ENCODE measurements at regions not wholly inside any gene's neighbourhood (a gene's known extent, or its start where the extent isn't known, plus 50 kb on each side); places are given as distances from the start of the nearest gene placed in this dataset.

GRCh38 chr1:82598812-82599211 is 798.1 kb downstream of the ADGRL2 start:
- TF ChIP-seq EZH2 (IDR thresholded peaks at IDR 0.05) (no peak), CTCF (IDR thresholded peaks at IDR 0.05) (no peak), EZH2phosphoT487 (IDR thresholded peaks at IDR 0.05) (no peak)
- Histone ChIP-seq H4K20me1 (ENCODE audit: low read depth) (no peaks in the 10 kb centered on the region), H3K4me3 (no peak overlapping the region), H3K4me1 (peaks cover 4% of the 10 kb centered on the region), H3K36me3 (no peaks in the 10 kb centered on the region), H3K27me3 (no peaks in the 10 kb centered on the region), H3K27ac (no peak overlapping the region), H2AFZ (replicated peaks) (no peak overlapping the region), H3K9me3 (ENCODE audit: low read depth) (no peaks in the 10 kb centered on the region), H3K79me2 (ENCODE audit: low read depth) (no peaks in the 10 kb centered on the region), H3K9ac (no peak overlapping the region), H3F3A (ENCODE audit: low read depth) (no peaks in the 10 kb centered on the region), H3K4me2 (no peak overlapping the region)
- no peak for DNase-seq (ENCODE audit: low spot score)
- Mint-ChIP-seq H3K4me3 (no peak overlapping the region), H3K27ac (no peak overlapping the region), H3K4me1 (no peaks in the 10 kb centered on the region), H3K9me3 (no peaks in the 10 kb centered on the region), H3K36me3 (no peaks in the 10 kb centered on the region), H3K27me3 (ENCODE audit: insufficient read depth, low read depth) (no peaks in the 10 kb centered on the region)

- no peaks in the 10 kb centered on the region for H3K4me1 Mint-ChIP-seq
- H3K27ac ChIP-seq = no peak overlapping the region
- DNase-seq (ENCODE audit: low spot score) = no peak
Measured at GRCh38 chr1:82598337-82598736, 797.6 kb downstream of the ADGRL2 start.

GRCh38 chr1:82597649-82598048 is 796.9 kb downstream of the ADGRL2 start:
- no peaks in the 10 kb centered on the region for H3K79me2 ChIP-seq (ENCODE audit: low read depth)
- H3K9ac ChIP-seq = no peak overlapping the region
- Mint-ChIP-seq H3K4me3 (no peak overlapping the region), H3K36me3 (no peaks in the 10 kb centered on the region), H3K4me1 (no peaks in the 10 kb centered on the region), H3K9me3 (no peaks in the 10 kb centered on the region), H3K27me3 (ENCODE audit: insufficient read depth, low read depth) (no peaks in the 10 kb centered on the region), H3K27ac (no peak overlapping the region)
- no peaks in the 10 kb centered on the region for H4K20me1 ChIP-seq (ENCODE audit: low read depth)
- H3K4me1 ChIP-seq = peaks cover 4% of the 10 kb centered on the region
- H2AFZ ChIP-seq (replicated peaks) = no peak overlapping the region
- no peaks in the 10 kb centered on the region for H3K27me3 ChIP-seq
- no peaks in the 10 kb centered on the region for H3K36me3 ChIP-seq
- TF ChIP-seq EZH2 (IDR thresholded peaks at IDR 0.05) (no peak), EZH2phosphoT487 (IDR thresholded peaks at IDR 0.05) (no peak), CTCF (IDR thresholded peaks at IDR 0.05) (no peak)
- DNase-seq (ENCODE audit: low spot score) = no peak
- no peak overlapping the region for H3K27ac ChIP-seq
- H3K9me3 ChIP-seq (ENCODE audit: low read depth) = no peaks in the 10 kb centered on the region
- H3K4me2 ChIP-seq = no peak overlapping the region
- no peaks in the 10 kb centered on the region for H3F3A ChIP-seq (ENCODE audit: low read depth)
- H3K4me3 ChIP-seq = no peak overlapping the region

More at GRCh38 chr1:82598337-82598736, 797.6 kb downstream of the ADGRL2 start:
- Histone ChIP-seq H3K9me3 (ENCODE audit: low read depth) (no peaks in the 10 kb centered on the region), H3K79me2 (ENCODE audit: low read depth) (no peaks in the 10 kb centered on the region), H3K4me3 (no peak overlapping the region), H3K4me2 (no peak overlapping the region), H3K4me1 (peaks cover 4% of the 10 kb centered on the region), H2AFZ (replicated peaks) (no peak overlapping the region), H4K20me1 (ENCODE audit: low read depth) (no peaks in the 10 kb centered on the region), H3K36me3 (no peaks in the 10 kb centered on the region), H3K27me3 (no peaks in the 10 kb centered on the region), H3F3A (ENCODE audit: low read depth) (no peaks in the 10 kb centered on the region), H3K9ac (no peak overlapping the region)
- Mint-ChIP-seq H3K27me3 (ENCODE audit: insufficient read depth, low read depth) (no peaks in the 10 kb centered on the region), H3K9me3 (no peaks in the 10 kb centered on the region), H3K36me3 (no peaks in the 10 kb centered on the region), H3K27ac (no peak overlapping the region), H3K4me3 (no peak overlapping the region)
- no peak for TF ChIP-seq CTCF (IDR thresholded peaks at IDR 0.05)
- TF ChIP-seq EZH2phosphoT487 (IDR thresholded peaks at IDR 0.05) = no peak
- TF ChIP-seq EZH2 (IDR thresholded peaks at IDR 0.05) = no peak
